Natural killer cell (primary cell): ENCODE measurements at regions not wholly inside any gene's neighbourhood (a gene's known extent, or its start where the extent isn't known, plus 50 kb on each side); places are given as distances from the start of the nearest gene placed in this dataset.

Experiments
- ATAC-seq, 3 donors: fragments of 150-1000 bp in 2 of 3; fragments of 200-7000 bp in 1 of 3; cut with Tn5 transposase; 1 replicate in 1 of 3; 2 replicates in 2 of 3; pipeline ENCODE4 v1.10.0; 2021; ENCODE audit warnings: mild to moderate bottlenecking in 2 of 3, moderate library complexity in 2 of 3
- DNase-seq, 2 donors: peaks; one replicate each; pipeline versions ENCODE4 v3.0.0 to v3.0.0-alpha.2; 2013 to 2021; ENCODE audit warnings: mixed read lengths in 1 of 2
- H3K27ac ChIP-seq: one replicate; pipeline ENCODE4 v1.5.1; 2013; ENCODE audit warnings: mild to moderate bottlenecking, low read length
- H3K27me3 ChIP-seq: one replicate; pipeline ENCODE4 v1.6.1; 2013; ENCODE audit warnings: low read length; ENCODE audit not compliant: control insufficient read depth, insufficient read depth
- H3K36me3 ChIP-seq: one replicate; pipeline ENCODE4 v1.6.1; 2013; ENCODE audit warnings: low read length; ENCODE audit not compliant: control insufficient read depth, insufficient read depth
- H3K4me1 ChIP-seq: one replicate; pipeline ENCODE4 v1.6.1; 2013; ENCODE audit warnings: low read length; ENCODE audit not compliant: control insufficient read depth, insufficient read depth
- H3K4me3 ChIP-seq: one replicate; pipeline ENCODE4 v1.5.1; 2013; ENCODE audit warnings: low read length
- H3K9me3 ChIP-seq: one replicate; pipeline ENCODE4 v1.6.1; 2013; ENCODE audit warnings: low read length; ENCODE audit not compliant: control insufficient read depth, insufficient read depth
- H3K27ac Mint-ChIP-seq, 2 donors: one replicate each; pipeline ENCODE4 v1.8.0; 2022; ENCODE audit warnings: mild to moderate bottlenecking in 2 of 2, mixed read lengths in 2 of 2, moderate library complexity in 1 of 2
- H3K27me3 Mint-ChIP-seq, 2 donors: one replicate each; pipeline ENCODE4 v1.8.0; 2022; ENCODE audit warnings: low read depth in 2 of 2, mixed read lengths in 2 of 2
- H3K36me3 Mint-ChIP-seq: one replicate; pipeline ENCODE4 v1.8.0; 2022; ENCODE audit warnings: mixed read lengths
- H3K4me1 Mint-ChIP-seq, 2 donors: one replicate each; pipeline ENCODE4 v1.8.0; 2022; ENCODE audit warnings: mixed read lengths in 2 of 2
- H3K4me3 Mint-ChIP-seq: one replicate; pipeline ENCODE4 v1.8.0; 2022; ENCODE audit warnings: mild to moderate bottlenecking, moderate library complexity, mixed read lengths
- H3K9me3 Mint-ChIP-seq, 2 donors: one replicate each; pipeline ENCODE4 v1.8.0; 2022; ENCODE audit warnings: mixed read lengths in 2 of 2
- WGBS: methylation state at CpG from one replicate; pipeline ENCODE4 v1.1.7; 2013; ENCODE audit warnings: missing lambda C conversion rate; ENCODE audit not compliant: insufficient coverage; 5-methylcytosine and 5-hydroxymethylcytosine counted together
- intact Hi-C: fragments of 100-400 bp; cut with micrococcal nuclease; formaldehyde crosslinking; loops from one replicate; pipeline ENCODE4 v1.14.2; 2022
- TF ChIP-seq, protein P1 (sequence below): fragments of 200-600 bp; IDR thresholded peaks from one replicate; pipeline ENCODE4 v1.8.0; 2022; ENCODE audit warnings: antibody characterized with exemption

GRCh38 chr1:25034736-25035522, 104.9 kb upstream of the RUNX3 start:
- no peaks in the 10 kb centered on the region for H3K36me3 ChIP-seq
- Mint-ChIP-seq H3K27ac (no peak overlapping the region), H3K4me1 (peaks cover 19 to 53% of the 10 kb centered on the region in 2 donors), H3K9me3 (no peaks in the 10 kb centered on the region), H3K36me3 (no peaks in the 10 kb centered on the region), H3K4me3 (peak overlapping the region; percentile 19), H3K27me3 (peaks cover 0 to 2% of the 10 kb centered on the region in 2 donors)
- TF ChIP-seq, protein P1, sequence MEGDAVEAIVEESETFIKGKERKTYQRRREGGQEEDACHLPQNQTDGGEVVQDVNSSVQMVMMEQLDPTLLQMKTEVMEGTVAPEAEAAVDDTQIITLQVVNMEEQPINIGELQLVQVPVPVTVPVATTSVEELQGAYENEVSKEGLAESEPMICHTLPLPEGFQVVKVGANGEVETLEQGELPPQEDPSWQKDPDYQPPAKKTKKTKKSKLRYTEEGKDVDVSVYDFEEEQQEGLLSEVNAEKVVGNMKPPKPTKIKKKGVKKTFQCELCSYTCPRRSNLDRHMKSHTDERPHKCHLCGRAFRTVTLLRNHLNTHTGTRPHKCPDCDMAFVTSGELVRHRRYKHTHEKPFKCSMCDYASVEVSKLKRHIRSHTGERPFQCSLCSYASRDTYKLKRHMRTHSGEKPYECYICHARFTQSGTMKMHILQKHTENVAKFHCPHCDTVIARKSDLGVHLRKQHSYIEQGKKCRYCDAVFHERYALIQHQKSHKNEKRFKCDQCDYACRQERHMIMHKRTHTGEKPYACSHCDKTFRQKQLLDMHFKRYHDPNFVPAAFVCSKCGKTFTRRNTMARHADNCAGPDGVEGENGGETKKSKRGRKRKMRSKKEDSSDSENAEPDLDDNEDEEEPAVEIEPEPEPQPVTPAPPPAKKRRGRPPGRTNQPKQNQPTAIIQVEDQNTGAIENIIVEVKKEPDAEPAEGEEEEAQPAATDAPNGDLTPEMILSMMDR, result no peak
- intact Hi-C loops, result loop anchor here (5.0 kb wide), 1 partner anchor 43 kb away; no protein-coding TSS in a partner anchor
- WGBS, result 60% methylated on average over 14 of the region's 14 CpGs
- H3K4me3 ChIP-seq, result no peak overlapping the region
- ATAC-seq (no peak), DNase-seq (peak in 1 of 2 donors; percentile 11)
- H3K4me1 ChIP-seq, result peaks cover 91% of the 10 kb centered on the region
- peak overlapping the region; percentile 87 for H3K27ac ChIP-seq
- no peaks in the 10 kb centered on the region for H3K9me3 ChIP-seq
- H3K27me3 ChIP-seq, result no peaks in the 10 kb centered on the region

- DNase-seq, result peak; percentile 60 to 64
- peak overlapping the region; percentile 87 for H3K27ac ChIP-seq
- H3K4me3 Mint-ChIP-seq, result peak overlapping the region; percentile 55
Observed at GRCh38 chr1:25033828-25034705, 104.0 kb upstream of the RUNX3 start.

DNA sequence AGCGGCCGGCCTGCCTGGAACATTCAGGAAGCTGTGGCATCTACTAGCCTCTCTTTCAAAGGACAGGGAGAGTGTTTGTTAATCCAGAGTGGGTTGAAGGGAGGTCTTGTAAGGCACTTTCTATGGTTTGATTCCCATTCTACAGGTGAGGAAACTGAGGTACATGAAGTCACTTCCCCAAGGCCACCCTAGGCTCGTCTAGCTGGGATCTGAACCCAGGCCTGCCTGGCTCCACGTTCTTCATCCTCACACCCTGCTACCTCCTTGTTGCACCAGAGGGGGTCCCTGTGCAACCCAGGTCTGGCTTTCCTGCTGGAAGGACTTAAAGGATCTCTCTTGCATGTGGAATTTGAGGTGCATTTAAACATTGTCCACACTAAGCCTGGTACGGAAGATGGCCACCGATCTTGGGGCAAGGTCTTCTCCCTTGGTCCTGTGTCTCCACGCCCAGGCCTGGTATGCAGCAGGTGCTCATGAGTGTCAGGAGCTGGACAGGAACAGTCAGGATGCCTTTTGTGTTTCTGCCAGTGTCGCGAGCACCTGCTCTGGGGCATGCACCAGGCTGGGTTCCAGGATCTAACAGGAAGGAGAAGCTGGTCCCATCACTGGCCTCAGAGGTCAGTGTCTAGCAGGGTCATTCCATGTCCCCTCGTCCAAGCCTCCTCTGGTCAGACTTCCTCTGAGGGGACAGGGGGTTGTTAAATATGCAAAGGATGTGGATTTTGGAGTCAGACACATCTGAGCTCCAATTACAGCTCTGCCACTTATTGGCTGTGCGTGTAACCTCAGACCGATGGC, 103.2 kb upstream of the RUNX3 start:
- Mint-ChIP-seq H3K9me3 (no peaks in the 10 kb centered on the region), H3K27me3 (no peaks in the 10 kb centered on the region), H3K36me3 (no peaks in the 10 kb centered on the region), H3K27ac (no peak overlapping the region), H3K4me3 (peak overlapping the region; percentile 55), H3K4me1 (peaks cover 11 to 68% of the 10 kb centered on the region in 2 donors)
- no peaks in the 10 kb centered on the region for H3K9me3 ChIP-seq
- H3K27ac ChIP-seq, result peak overlapping the region; percentile 87
- no peak for ATAC-seq
- WGBS, result 65% methylated on average over 12 of the region's 12 CpGs
- peaks cover 98% of the 10 kb centered on the region for H3K4me1 ChIP-seq
- H3K27me3 ChIP-seq, result no peaks in the 10 kb centered on the region
- intact Hi-C loops, result loop anchor here (5.0 kb wide), 1 partner anchor 41 kb away; no protein-coding TSS in a partner anchor
- TF ChIP-seq, protein P1, result no peak
- H3K36me3 ChIP-seq, result no peaks in the 10 kb centered on the region
- no peak for DNase-seq
- no peak overlapping the region for H3K4me3 ChIP-seq

More at GRCh38 chr1:25033828-25034705, 104.0 kb upstream of the RUNX3 start:
- Histone ChIP-seq H3K4me3 (no peak overlapping the region), H3K36me3 (no peaks in the 10 kb centered on the region), H3K27me3 (no peaks in the 10 kb centered on the region), H3K4me1 (peaks cover 94% of the 10 kb centered on the region), H3K9me3 (no peaks in the 10 kb centered on the region)
- peaks cover 19 to 61% of the 10 kb centered on the region in 2 donors for H3K4me1 Mint-ChIP-seq
- H3K36me3 Mint-ChIP-seq, result no peaks in the 10 kb centered on the region
- peak; percentile 3 to 56 (median 18) for ATAC-seq
- WGBS, result 18% methylated on average over 28 of the region's 28 CpGs
- no peak overlapping the region for H3K27ac Mint-ChIP-seq
- H3K9me3 Mint-ChIP-seq, result no peaks in the 10 kb centered on the region
- intact Hi-C loops, result loop anchor here (5.0 kb wide), 1 partner anchor 42 kb away; no protein-coding TSS in a partner anchor
- TF ChIP-seq, protein P1, result no peak
- peaks cover 0 to 2% of the 10 kb centered on the region in 2 donors for H3K27me3 Mint-ChIP-seq
